ENCODE measurements at regions not wholly inside any gene's neighbourhood (a gene's known extent, or its start where the extent isn't known, plus 50 kb on each side); places are given as distances from the start of the nearest gene placed in this dataset.

- H3K4me3 ChIP-seq (replicated peaks in 1 of 2; ENCODE audit: low read depth in 2 of 2, low read length in 2 of 2) = no peak overlapping the region
- no peak for TF ChIP-seq CTCF (IDR thresholded peaks at IDR 0.05; ENCODE audit: low read depth, low read length)
- no peak for DNase-seq (ENCODE audit: low read depth in 2 of 2)
These were observed 137.1 kb upstream of the ERCC6L2 start for GRCh38 chr9:95738438-95738837.

- no peak for TF ChIP-seq CTCF (IDR thresholded peaks at IDR 0.05; ENCODE audit: low read depth, low read length)
- H3K4me3 ChIP-seq (replicated peaks in 1 of 2; ENCODE audit: low read depth in 2 of 2, low read length in 2 of 2) = no peak overlapping the region
- no peak for DNase-seq (ENCODE audit: low read depth in 2 of 2)
These were observed 138.5 kb upstream of the ERCC6L2 start for GRCh38 chr9:95736891-95737522.

GRCh38 chr9:95736370-95736769, 139.1 kb upstream of the ERCC6L2 start:
- no peak overlapping the region for H3K4me3 ChIP-seq (replicated peaks in 1 of 2; ENCODE audit: low read depth in 2 of 2, low read length in 2 of 2)
- peak; percentile 35 for TF ChIP-seq CTCF (IDR thresholded peaks at IDR 0.05; ENCODE audit: low read depth, low read length)
- peak in 1 of 2 donors; percentile 14 for DNase-seq (ENCODE audit: low read depth in 2 of 2)

DNA sequence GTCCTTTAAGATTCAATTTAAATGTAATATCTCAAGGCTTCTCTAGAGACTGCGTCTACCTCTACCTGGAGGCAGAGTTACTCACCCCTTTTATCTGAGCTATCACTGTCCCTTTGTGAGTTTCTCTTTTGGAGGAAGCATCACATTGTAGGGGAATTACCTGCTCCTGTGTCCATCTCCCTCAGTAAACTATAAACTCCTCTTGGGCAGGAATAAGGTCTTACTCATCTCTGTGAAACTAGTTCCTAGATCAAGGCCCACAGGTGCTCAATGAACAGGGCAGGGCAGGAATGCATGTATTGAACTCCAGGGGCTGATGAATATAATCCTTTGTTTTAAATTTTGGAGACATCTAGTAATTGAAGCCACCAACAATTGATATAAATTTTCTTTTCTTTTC, 139.8 kb upstream of the ERCC6L2 start:
- no peak for DNase-seq (ENCODE audit: low read depth in 2 of 2)
- no peak overlapping the region for H3K4me3 ChIP-seq (replicated peaks in 1 of 2; ENCODE audit: low read depth in 2 of 2, low read length in 2 of 2)
- no peak for TF ChIP-seq CTCF (IDR thresholded peaks at IDR 0.05; ENCODE audit: low read depth, low read length)

DNA sequence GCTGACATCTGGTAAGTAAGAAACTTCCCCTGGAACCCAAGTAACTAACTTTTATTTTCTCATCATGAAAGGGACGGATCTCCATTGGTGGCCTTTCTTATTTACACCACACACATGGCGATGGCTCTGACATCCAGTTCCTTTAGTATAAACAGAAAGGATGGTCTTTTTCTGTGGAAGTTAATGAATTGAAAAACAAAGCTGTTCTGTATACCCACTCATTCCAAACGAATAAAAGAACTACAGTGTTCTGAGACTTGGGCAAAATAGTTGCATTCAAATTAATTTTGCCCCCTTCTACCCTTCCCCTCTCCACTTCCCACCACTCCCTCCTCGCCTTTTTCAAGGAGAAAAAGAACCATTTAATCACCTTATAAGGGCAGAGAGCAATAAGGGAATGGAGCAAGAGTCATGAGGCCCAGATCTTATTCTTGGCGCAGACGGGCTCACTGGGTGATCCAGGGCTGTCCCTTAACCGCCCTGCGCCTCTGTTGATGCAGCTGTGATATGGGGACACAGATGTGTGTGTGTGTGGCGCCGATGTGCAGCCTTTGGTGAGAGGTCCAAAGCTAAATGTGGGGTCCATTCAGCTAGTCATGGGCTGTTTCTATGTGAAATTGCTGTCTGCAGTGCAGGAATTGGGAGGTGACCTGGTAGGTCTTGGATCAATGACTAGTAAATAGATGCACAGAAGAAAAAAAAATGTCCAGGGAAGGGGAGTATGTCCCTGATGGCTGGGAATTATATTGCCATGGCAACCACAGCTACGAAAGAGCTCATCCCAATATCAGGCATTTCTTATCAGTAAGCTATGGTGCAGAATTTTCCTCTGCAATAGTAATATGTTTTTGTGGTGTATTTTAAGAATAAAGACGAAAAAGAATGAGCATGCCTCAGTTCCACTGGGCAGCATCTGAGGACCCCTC, 141.5 kb upstream of the ERCC6L2 start:
- no peak for TF ChIP-seq CTCF (IDR thresholded peaks at IDR 0.05; ENCODE audit: low read depth, low read length)
- H3K4me3 ChIP-seq (replicated peaks in 1 of 2; ENCODE audit: low read depth in 2 of 2, low read length in 2 of 2) = no peak overlapping the region
- no peak for DNase-seq (ENCODE audit: low read depth in 2 of 2)

GRCh38 chr9:95732802-95733688, 142.4 kb upstream of the ERCC6L2 start:
- no peak overlapping the region for H3K4me3 ChIP-seq (replicated peaks in 1 of 2; ENCODE audit: low read depth in 2 of 2, low read length in 2 of 2)
- no peak for DNase-seq (ENCODE audit: low read depth in 2 of 2)
- no peak for TF ChIP-seq CTCF (IDR thresholded peaks at IDR 0.05; ENCODE audit: low read depth, low read length)

All from cardiac fibroblast (primary cell).